Type B pancreatic cell (in vitro differentiated cells): ENCODE measurements at regions not wholly inside any gene's neighbourhood (a gene's known extent, or its start where the extent isn't known, plus 50 kb on each side); places are given as distances from the start of the nearest gene placed in this dataset.

Experiments used
- DNase-seq: peaks from one replicate; pipeline ENCODE4 v3.0.0; 2021; ENCODE audit warnings: mixed read lengths; ENCODE audit not compliant: unreplicated experiment; ENCODE audit errors: extremely low spot score
- H3K27ac Mint-ChIP-seq: 2 replicates; pipeline ENCODE4 v1.8.0; 2021; ENCODE audit warnings: mild to moderate bottlenecking, mixed read lengths
- H3K27me3 Mint-ChIP-seq: 2 replicates; pipeline ENCODE4 v1.8.0; 2021; ENCODE audit warnings: mixed read lengths
- H3K36me3 Mint-ChIP-seq: 2 replicates; pipeline ENCODE4 v1.8.0; 2021; ENCODE audit warnings: mixed read lengths
- H3K4me1 Mint-ChIP-seq: one replicate; pipeline ENCODE4 v1.8.0; 2021; ENCODE audit warnings: mixed read lengths; ENCODE audit not compliant: unreplicated experiment
- H3K4me3 Mint-ChIP-seq: 2 replicates; pipeline ENCODE4 v1.8.0; 2021; ENCODE audit warnings: mild to moderate bottlenecking, mixed read lengths
- H3K9me3 Mint-ChIP-seq: 2 replicates; pipeline ENCODE4 v1.8.0; 2021; ENCODE audit warnings: mixed read lengths
- CTCF ChIP-seq: fragments of 200-600 bp; sonication (generic); conservative IDR thresholded peaks from 2 replicates; pipeline ENCODE4 v1.5.0; 2021; ENCODE audit warnings: antibody characterized with exemption, mild to moderate bottlenecking

GRCh38 chr1:239297910-239298309, 88.5 kb upstream of the CHRM3 start:
- Mint-ChIP-seq H3K9me3 (no peaks in the 10 kb centered on the region), H3K27me3 (no peaks in the 10 kb centered on the region), H3K4me3 (no peak overlapping the region), H3K36me3 (no peaks in the 10 kb centered on the region), H3K4me1 (no peaks in the 10 kb centered on the region), H3K27ac (no peak overlapping the region)
- no peak for DNase-seq
- TF ChIP-seq CTCF, result no peak

- no peak for DNase-seq
- peaks cover 4% of the 10 kb centered on the region for H3K27me3 Mint-ChIP-seq
- TF ChIP-seq CTCF, result no peak
- H3K36me3 Mint-ChIP-seq, result no peaks in the 10 kb centered on the region
- H3K27ac Mint-ChIP-seq, result no peak overlapping the region
- no peaks in the 10 kb centered on the region for H3K4me1 Mint-ChIP-seq
- no peaks in the 10 kb centered on the region for H3K9me3 Mint-ChIP-seq
- no peak overlapping the region for H3K4me3 Mint-ChIP-seq
These were observed 92.8 kb upstream of the CHRM3 start for GRCh38 chr1:239293350-239294110.

GRCh38 chr1:239288820-239289554, 97.4 kb upstream of the CHRM3 start:
- no peaks in the 10 kb centered on the region for H3K4me1 Mint-ChIP-seq
- H3K27me3 Mint-ChIP-seq, result peaks cover 4% of the 10 kb centered on the region
- no peaks in the 10 kb centered on the region for H3K36me3 Mint-ChIP-seq
- no peak for TF ChIP-seq CTCF
- no peaks in the 10 kb centered on the region for H3K9me3 Mint-ChIP-seq
- H3K27ac Mint-ChIP-seq, result no peak overlapping the region
- DNase-seq, result no peak
- no peak overlapping the region for H3K4me3 Mint-ChIP-seq

- Mint-ChIP-seq H3K27me3 (peaks cover 8% of the 10 kb centered on the region), H3K4me3 (no peak overlapping the region), H3K4me1 (no peaks in the 10 kb centered on the region), H3K36me3 (no peaks in the 10 kb centered on the region), H3K27ac (no peak overlapping the region), H3K9me3 (no peaks in the 10 kb centered on the region)
- no peak for DNase-seq
- TF ChIP-seq CTCF, result no peak
These were observed 99.1 kb upstream of the CHRM3 start for GRCh38 chr1:239287296-239287695.

GRCh38 chr1:239283216-239283615, 103.2 kb upstream of the CHRM3 start:
- Mint-ChIP-seq H3K9me3 (no peaks in the 10 kb centered on the region), H3K27ac (no peak overlapping the region), H3K27me3 (peaks cover 4% of the 10 kb centered on the region), H3K4me1 (no peaks in the 10 kb centered on the region), H3K36me3 (no peaks in the 10 kb centered on the region), H3K4me3 (no peak overlapping the region)
- no peak for DNase-seq
- TF ChIP-seq CTCF, result no peak
